Hepatocyte (in vitro differentiated cells): ENCODE measurements at regions not wholly inside any gene's neighbourhood (a gene's known extent, or its start where the extent isn't known, plus 50 kb on each side); places are given as distances from the start of the nearest gene placed in this dataset.

ENCODE experiments used
- DNase-seq: peaks from one replicate; pipeline ENCODE4 v3.0.0-alpha.2; 2016; ENCODE audit warnings: low spot score
- H2AFZ ChIP-seq: fragments of 200-600 bp; sonication (generic); 2 replicates; pipeline ENCODE4 v1.6.0; 2016; ENCODE audit warnings: antibody characterized with exemption, mild to moderate bottlenecking
- H3K27ac ChIP-seq: fragments of 200-600 bp; sonication (generic); 2 replicates; pipeline ENCODE4 v1.5.1; 2016; ENCODE audit warnings: mild to moderate bottlenecking
- H3K27me3 ChIP-seq: fragments of 200-600 bp; sonication (generic); 2 replicates; pipeline ENCODE4 v1.6.1; 2016
- H3K36me3 ChIP-seq: fragments of 200-600 bp; sonication (generic); replicated peaks from 2 replicates; pipeline ENCODE4 v1.5.1; 2016; ENCODE audit warnings: low read depth; ENCODE audit not compliant: insufficient read depth
- H3K4me1 ChIP-seq: fragments of 200-600 bp; sonication (generic); 2 replicates; pipeline ENCODE4 v1.5.1; 2016; ENCODE audit warnings: mild to moderate bottlenecking, moderate library complexity; ENCODE audit not compliant: insufficient read depth
- H3K4me2 ChIP-seq: fragments of 200-600 bp; sonication (generic); 2 replicates; pipeline ENCODE4 v1.6.0; 2016
- H3K4me3 ChIP-seq: fragments of 200-600 bp; sonication (generic); 2 replicates; pipeline ENCODE4 v1.5.1; 2016; ENCODE audit warnings: mild to moderate bottlenecking
- H3K79me2 ChIP-seq: fragments of 200-600 bp; sonication (generic); 2 replicates; pipeline ENCODE4 v1.6.0; 2017; ENCODE audit warnings: mild to moderate bottlenecking
- H3K9me2 ChIP-seq: fragments of 200-600 bp; sonication (generic); replicated peaks from 2 replicates; pipeline ENCODE4 v1.6.0; 2017; ENCODE audit warnings: mild to moderate bottlenecking; ENCODE audit not compliant: insufficient read depth
- H3K9me3 ChIP-seq: fragments of 200-600 bp; sonication (generic); 2 replicates; pipeline ENCODE4 v1.5.1; 2016; ENCODE audit warnings: low read depth, mild to moderate bottlenecking
- H4K20me1 ChIP-seq: fragments of 200-600 bp; sonication (generic); 2 replicates; pipeline ENCODE4 v1.6.0; 2016; ENCODE audit warnings: mild to moderate bottlenecking; ENCODE audit not compliant: insufficient read depth, poor library complexity, severe bottlenecking
- CTCF ChIP-seq: fragments of 200-600 bp; sonication (generic); IDR thresholded peaks from 2 replicates; pipeline ENCODE4 v1.5.1; 2016; ENCODE audit warnings: antibody characterized with exemption, mild to moderate bottlenecking; ENCODE audit not compliant: poor library complexity
- EZH2 ChIP-seq: fragments of 200-600 bp; sonication (generic); IDR thresholded peaks from 2 replicates; pipeline ENCODE4 v1.6.1; 2016; ENCODE audit warnings: antibody characterized with exemption, mild to moderate bottlenecking, borderline replicate concordance
- EZH2phosphoT487 ChIP-seq: fragments of 200-600 bp; sonication (generic); IDR thresholded peaks from one replicate; pipeline ENCODE4 v1.6.1; 2018; ENCODE audit warnings: antibody characterized with exemption, mild to moderate bottlenecking, low read depth, moderate library complexity; ENCODE audit not compliant: unreplicated experiment, severe bottlenecking
- WGBS: methylation state at CpG from one replicate; pipeline ENCODE4 v1.1.6; 2016; ENCODE audit warnings: low lambda C conversion rate; ENCODE audit errors: missing lambda C conversion rate; 5-methylcytosine and 5-hydroxymethylcytosine counted together

- H3K79me2 ChIP-seq: no peaks in the 10 kb centered on the region
- no peaks in the 10 kb centered on the region for H3K9me2 ChIP-seq
- no peaks in the 10 kb centered on the region for H3K4me1 ChIP-seq
- no peak overlapping the region for H3K4me3 ChIP-seq
- DNase-seq: no peak
- no peak overlapping the region for H3K27ac ChIP-seq
- H3K4me2 ChIP-seq: no peak overlapping the region
- TF ChIP-seq CTCF (no peak), EZH2phosphoT487 (no peak), EZH2 (no peak)
- H2AFZ ChIP-seq: no peak overlapping the region
- H4K20me1 ChIP-seq: no peaks in the 10 kb centered on the region
- no peaks in the 10 kb centered on the region for H3K9me3 ChIP-seq
- H3K36me3 ChIP-seq: no peaks in the 10 kb centered on the region
- H3K27me3 ChIP-seq: no peaks in the 10 kb centered on the region
Observed at GRCh38 chr4:125952631-125953030, 637.9 kb downstream of the FAT4 start.

- 76% methylated on average over 1 of the region's 1 CpG for WGBS
- H4K20me1 ChIP-seq: no peaks in the 10 kb centered on the region
- H3K27ac ChIP-seq: no peak overlapping the region
- H3K4me2 ChIP-seq: no peak overlapping the region
- H3K27me3 ChIP-seq: no peaks in the 10 kb centered on the region
- H3K4me3 ChIP-seq: no peak overlapping the region
- no peaks in the 10 kb centered on the region for H3K9me2 ChIP-seq
- H2AFZ ChIP-seq: no peak overlapping the region
- no peaks in the 10 kb centered on the region for H3K79me2 ChIP-seq
- no peaks in the 10 kb centered on the region for H3K36me3 ChIP-seq
- H3K4me1 ChIP-seq: peaks cover 3% of the 10 kb centered on the region
- no peak for TF ChIP-seq EZH2phosphoT487
- TF ChIP-seq EZH2: no peak
- TF ChIP-seq CTCF: no peak
- no peak for DNase-seq
- no peaks in the 10 kb centered on the region for H3K9me3 ChIP-seq
Observed at GRCh38 chr4:125956276-125956675, 641.5 kb downstream of the FAT4 start.

- Histone ChIP-seq H3K4me1 (peaks cover 3% of the 10 kb centered on the region), H3K79me2 (no peaks in the 10 kb centered on the region), H3K36me3 (no peaks in the 10 kb centered on the region), H3K27ac (no peak overlapping the region), H3K4me3 (no peak overlapping the region), H3K9me2 (no peaks in the 10 kb centered on the region), H3K4me2 (no peak overlapping the region), H3K9me3 (no peaks in the 10 kb centered on the region), H2AFZ (no peak overlapping the region), H4K20me1 (no peaks in the 10 kb centered on the region), H3K27me3 (no peaks in the 10 kb centered on the region)
- no peak for DNase-seq
- TF ChIP-seq EZH2 (no peak), CTCF (no peak), EZH2phosphoT487 (no peak)
Observed at GRCh38 chr4:125958519-125958918, 643.8 kb downstream of the FAT4 start.

- Histone ChIP-seq H3K9me3 (no peaks in the 10 kb centered on the region), H4K20me1 (no peaks in the 10 kb centered on the region), H3K4me1 (peaks cover 3% of the 10 kb centered on the region), H3K4me2 (no peak overlapping the region), H2AFZ (no peak overlapping the region), H3K36me3 (no peaks in the 10 kb centered on the region), H3K27ac (no peak overlapping the region), H3K27me3 (no peaks in the 10 kb centered on the region), H3K79me2 (no peaks in the 10 kb centered on the region), H3K9me2 (no peaks in the 10 kb centered on the region), H3K4me3 (no peak overlapping the region)
- 89% methylated on average over 5 of the region's 5 CpGs for WGBS
- TF ChIP-seq EZH2phosphoT487 (no peak), EZH2 (no peak)
- no peak for DNase-seq
Observed at GRCh38 chr4:125961626-125962025, 646.9 kb downstream of the FAT4 start.
